HG02981 (cell line): ENCODE measurements at regions not wholly inside any gene's neighbourhood (a gene's known extent, or its start where the extent isn't known, plus 50 kb on each side); places are given as distances from the start of the nearest gene placed in this dataset.
"Not testable (repeated sequence)": the region's sequence is repeated elsewhere in the genome, so short reads cannot be mapped to it uniquely, and the experiment has no call there.

Experiments used
- ATAC-seq: cut with Tn5 transposase; IDR thresholded peaks from one replicate; pipeline ENCODE4 v1.9.1; 2021; ENCODE audit warnings: mild to moderate bottlenecking, moderate library complexity; ENCODE audit not compliant: unreplicated experiment

GRCh38 chr12:62021808-62022207 lies 238.4 kb upstream of the USP15 start:
- no peak for ATAC-seq

GRCh38 chr12:62028536-62028935 lies 231.7 kb upstream of the USP15 start:
- ATAC-seq, result no peak

- ATAC-seq, result no peak
Observed at GRCh38 chr12:62032870-62033269, 227.3 kb upstream of the USP15 start.

- ATAC-seq, result no peak
Observed at GRCh38 chr12:62044450-62045135, 215.6 kb upstream of the USP15 start.

- ATAC-seq, result no peak
Observed at GRCh38 chr12:62045211-62045610, 215.0 kb upstream of the USP15 start.

GRCh38 chr12:62050785-62051184 lies 209.4 kb upstream of the USP15 start:
- ATAC-seq, result no peak

- no peak for ATAC-seq
Observed at GRCh38 chr12:62069976-62070375, 190.2 kb upstream of the USP15 start.

GRCh38 chr12:62073236-62073635 lies 187.0 kb upstream of the USP15 start:
- ATAC-seq, result not testable (repeated sequence)

- no peak for ATAC-seq
Observed at GRCh38 chr12:62075870-62076269, 184.3 kb upstream of the USP15 start.

- ATAC-seq, result no peak
Observed at GRCh38 chr12:62078020-62078419, 182.2 kb upstream of the USP15 start.

GRCh38 chr12:62082448-62082847 lies 177.8 kb upstream of the USP15 start:
- no peak for ATAC-seq

- no peak for ATAC-seq
Observed at GRCh38 chr12:62098132-62098531, 162.1 kb upstream of the USP15 start.

GRCh38 chr12:62103748-62104147 lies 156.5 kb upstream of the USP15 start:
- ATAC-seq, result no peak

GRCh38 chr12:62106547-62107185 lies 153.5 kb upstream of the USP15 start:
- no peak for ATAC-seq

GRCh38 chr12:62113366-62114011 lies 146.7 kb upstream of the USP15 start:
- ATAC-seq, result no peak

- ATAC-seq, result no peak
Observed at GRCh38 chr12:62116986-62117385, 143.2 kb upstream of the USP15 start.

- ATAC-seq, result peak; percentile 92
Observed at GRCh38 chr12:62123721-62124203, 136.4 kb upstream of the USP15 start.

GRCh38 chr12:62127516-62127915 lies 132.7 kb upstream of the USP15 start:
- no peak for ATAC-seq

GRCh38 chr12:62128175-62128975 lies 131.8 kb upstream of the USP15 start:
- ATAC-seq, result no peak

GRCh38 chr12:62129291-62129690 lies 130.9 kb upstream of the USP15 start:
- ATAC-seq, result no peak

- ATAC-seq, result no peak
Observed at GRCh38 chr12:62130402-62130801, 129.8 kb upstream of the USP15 start.
